Upper lobe of left lung (tissue), 4 donors: ENCODE measurements at regions not wholly inside any gene's neighbourhood (a gene's known extent, or its start where the extent isn't known, plus 50 kb on each side); places are given as distances from the start of the nearest gene placed in this dataset.

Experiments
- CTCF ChIP-seq, 6 experiments: fragments of 450-650 bp in 4 of 6; fragments of 200-600 bp in 2 of 6; sonication (generic) in 2 of 6; IDR thresholded peaks; one replicate each; pipeline ENCODE4 v1.5.1; 2016 to 2019; ENCODE audit warnings: antibody characterized with exemption in 6 of 6
- POLR2A ChIP-seq, 4 donors: fragments of 450-650 bp; IDR thresholded peaks; one replicate each; pipeline ENCODE4 v1.5.1; 2016 to 2017; ENCODE audit warnings: antibody characterized with exemption in 4 of 4, mild to moderate bottlenecking in 2 of 4

DNA sequence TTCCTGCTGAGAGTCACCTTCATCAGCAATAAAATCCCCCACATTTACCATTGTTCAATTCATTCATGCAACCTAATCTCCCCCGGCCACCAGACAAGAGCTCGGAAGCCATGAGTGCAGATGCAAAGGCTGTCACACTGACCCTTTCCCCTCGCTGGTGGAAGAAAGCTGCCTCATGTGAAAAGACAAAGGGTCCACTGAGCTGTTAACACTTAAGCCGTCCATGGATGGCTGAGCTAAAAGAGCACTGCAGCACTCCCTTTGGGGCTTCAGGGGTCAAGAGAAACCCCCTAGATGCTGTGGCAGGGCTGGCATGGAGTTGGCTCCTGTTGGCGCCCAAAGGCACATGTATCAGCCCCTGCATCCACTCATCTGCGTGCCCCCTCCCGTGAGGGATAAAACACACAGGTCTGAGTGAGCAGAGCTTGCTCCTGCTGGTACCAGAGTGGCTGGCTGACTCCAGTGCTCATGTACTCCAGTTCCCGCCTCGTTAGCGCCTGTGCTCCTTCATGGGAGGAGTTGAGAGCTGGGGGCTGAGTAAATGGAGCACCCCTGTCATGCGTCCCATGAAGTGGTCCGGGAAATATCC, 216.5 kb downstream of the PDHA2 start:
- no peak for TF ChIP-seq CTCF (IDR thresholded peaks at IDR 0.05)
- no peak for TF ChIP-seq POLR2A (IDR thresholded peaks at IDR 0.05)
